HEK293 (cell line): ENCODE measurements at regions not wholly inside any gene's neighbourhood (a gene's known extent, or its start where the extent isn't known, plus 50 kb on each side); places are given as distances from the start of the nearest gene placed in this dataset.

Experiments
- CTCF ChIA-PET: fragments of 350-600 bp; formaldehyde crosslinking; extraction: SDS; loops from one replicate; lab custom pipeline; 2021; ENCODE audit warnings: antibody characterized with exemption; lab: Yijun Ruan, JAX
- POLR2A ChIA-PET: fragments of 300-600 bp; formaldehyde crosslinking; extraction: SDS; loops from one replicate; lab custom pipeline; 2020; ENCODE audit warnings: antibody characterized with exemption, inconsistent platforms; lab: Yijun Ruan, JAX
- H3K27ac ChIP-seq: fragments of 200-500 bp; sonication (Bioruptor generic); 2 replicates; pipeline ENCODE4 v1.5.1; 2014; ENCODE audit warnings: low read depth, low read length, control low read depth, inconsistent platforms; ENCODE audit errors: extremely low read depth
- H3K36me3 ChIP-seq, 2 experiments: fragments of 200-500 bp in 1 of 2; sonication (Bioruptor generic) in 1 of 2; 1 replicate in 1 of 2; 2 replicates in 1 of 2; pipeline ENCODE4 v1.5.1; 2014 to 2017; ENCODE audit warnings: inconsistent platforms in 2 of 2, low read length in 2 of 2; ENCODE audit not compliant: control insufficient read depth in 2 of 2, insufficient read depth in 1 of 2
- H3K4me1 ChIP-seq: fragments of 200-500 bp; sonication (Bioruptor generic); 2 replicates; pipeline ENCODE4 v1.5.1; 2014; ENCODE audit warnings: mild to moderate bottlenecking, low read length, inconsistent platforms; ENCODE audit not compliant: control insufficient read depth, insufficient read depth
- H3K4me3 ChIP-seq: 2 replicates; pipeline ENCODE4 v1.5.1; 2011; ENCODE audit warnings: low read depth, mild to moderate bottlenecking, control low read depth, low read length, moderate library complexity
- H3K9me3 ChIP-seq: fragments of 200-500 bp; sonication (Bioruptor generic); 2 replicates; pipeline ENCODE4 v1.5.1; 2014; ENCODE audit warnings: low read depth, low read length, inconsistent platforms; ENCODE audit not compliant: control insufficient read depth, insufficient read depth
- BCL6B ChIP-seq: fragments of 450-650 bp; formaldehyde crosslinking; IDR thresholded peaks from 2 replicates; pipeline ENCODE4 v1.5.1; 2017; ENCODE audit warnings: missing biosample characterization, missing genetic modification characterization
- INSM2 ChIP-seq: fragments of 450-650 bp; formaldehyde crosslinking; IDR thresholded peaks from 2 replicates; pipeline ENCODE4 v1.5.1; 2016; ENCODE audit warnings: missing biosample characterization, missing genetic modification characterization
- MEIS1 ChIP-seq: sonication (generic); formaldehyde crosslinking; IDR thresholded peaks from 2 replicates; pipeline ENCODE4 v1.8.1; 2022; ENCODE audit warnings: missing genetic modification reagents, mild to moderate bottlenecking, borderline replicate concordance
- TRIM28 ChIP-seq: IDR thresholded peaks from 2 replicates; pipeline ENCODE4 v1.6.1; 2011; ENCODE audit warnings: low read length, control low read depth, borderline replicate concordance
- ZFHX2 ChIP-seq: fragments of 450-650 bp; formaldehyde crosslinking; conservative IDR thresholded peaks from 2 replicates; pipeline ENCODE4 v1.5.1; 2016; ENCODE audit warnings: missing biosample characterization, missing genetic modification characterization
- ZFP69B ChIP-seq: fragments of 450-650 bp; formaldehyde crosslinking; IDR thresholded peaks from 2 replicates; pipeline ENCODE4 v1.5.1; 2016; ENCODE audit warnings: missing biosample characterization, missing genetic modification characterization
- ZIC2 ChIP-seq: fragments of 450-650 bp; formaldehyde crosslinking; IDR thresholded peaks from 2 replicates; pipeline ENCODE4 v1.5.1; 2016; ENCODE audit warnings: missing biosample characterization, missing genetic modification characterization
- ZNF10 ChIP-seq: fragments of 450-650 bp; formaldehyde crosslinking; IDR thresholded peaks from 2 replicates; pipeline ENCODE4 v1.5.1; 2017; ENCODE audit warnings: missing biosample characterization, missing genetic modification characterization
- ZNF121 ChIP-seq: fragments of 450-650 bp; formaldehyde crosslinking; IDR thresholded peaks from 2 replicates; pipeline ENCODE4 v1.5.1; 2016; ENCODE audit warnings: missing biosample characterization, missing genetic modification characterization
- ZNF132 ChIP-seq: fragments of 450-650 bp; formaldehyde crosslinking; IDR thresholded peaks from 2 replicates; pipeline ENCODE4 v1.5.1; 2017; ENCODE audit warnings: missing biosample characterization, missing genetic modification characterization, borderline replicate concordance
- ZNF133 ChIP-seq: fragments of 450-650 bp; formaldehyde crosslinking; IDR thresholded peaks from 2 replicates; pipeline ENCODE4 v1.5.1; 2016; ENCODE audit warnings: missing biosample characterization, missing genetic modification characterization
- ZNF16 ChIP-seq: fragments of 450-650 bp; formaldehyde crosslinking; IDR thresholded peaks from 2 replicates; pipeline ENCODE4 v1.5.1; 2016; ENCODE audit warnings: low read depth, missing biosample characterization, missing genetic modification characterization
- ZNF211 ChIP-seq: fragments of 450-650 bp; formaldehyde crosslinking; IDR thresholded peaks from 2 replicates; pipeline ENCODE4 v1.5.1; 2016; ENCODE audit warnings: low read depth, missing biosample characterization, missing genetic modification characterization
- ZNF324 ChIP-seq: fragments of 450-650 bp; formaldehyde crosslinking; IDR thresholded peaks from 2 replicates; pipeline ENCODE4 v1.5.1; 2016; ENCODE audit warnings: missing biosample characterization, missing genetic modification characterization
- ZNF354C ChIP-seq: fragments of 450-650 bp; formaldehyde crosslinking; IDR thresholded peaks from 2 replicates; pipeline ENCODE4 v1.5.1; 2016; ENCODE audit warnings: missing biosample characterization, missing genetic modification characterization, low read depth, borderline replicate concordance
- ZNF423 ChIP-seq: fragments of 450-650 bp; formaldehyde crosslinking; IDR thresholded peaks from 2 replicates; pipeline ENCODE4 v1.5.1; 2016; ENCODE audit warnings: missing biosample characterization, missing genetic modification characterization
- ZNF654 ChIP-seq: fragments of 450-650 bp; formaldehyde crosslinking; IDR thresholded peaks from 2 replicates; pipeline ENCODE4 v1.5.1; 2016; ENCODE audit warnings: low read depth, missing biosample characterization, missing genetic modification characterization
- ZNF664 ChIP-seq: fragments of 450-650 bp; formaldehyde crosslinking; IDR thresholded peaks from 2 replicates; pipeline ENCODE4 v1.5.1; 2016; ENCODE audit warnings: missing biosample characterization, missing genetic modification characterization
- ZNF792 ChIP-seq: fragments of 450-650 bp; formaldehyde crosslinking; IDR thresholded peaks from 2 replicates; pipeline ENCODE4 v1.5.1; 2016; ENCODE audit warnings: missing biosample characterization, missing genetic modification characterization
- TF ChIP-seq, protein P1 (sequence below): fragments of 450-650 bp; formaldehyde crosslinking; IDR thresholded peaks from 2 replicates; pipeline ENCODE4 v1.5.1; 2016; ENCODE audit warnings: missing biosample characterization, missing genetic modification characterization
- TF ChIP-seq, protein P2 (sequence below): fragments of 450-650 bp; formaldehyde crosslinking; IDR thresholded peaks from 2 replicates; pipeline ENCODE4 v1.5.1; 2016; ENCODE audit warnings: missing biosample characterization, missing genetic modification characterization, borderline replicate concordance
- TF ChIP-seq, protein P3 (sequence below): fragments of 450-650 bp; IDR thresholded peaks from 2 replicates; pipeline ENCODE4 v1.5.1; 2018; ENCODE audit warnings: missing biosample characterization, mild to moderate bottlenecking, missing genetic modification characterization

GRCh38 chr21:16590186-16590585 lies 860.4 kb downstream of the USP25 start:
- H3K9me3 ChIP-seq, result no peaks in the 10 kb centered on the region
- no peak for TF ChIP-seq ZNF654 (tag by site-specific recombination)
- no peak for TF ChIP-seq MEIS1 (CRISPR knock-in tag)
- TF ChIP-seq, protein P1, sequence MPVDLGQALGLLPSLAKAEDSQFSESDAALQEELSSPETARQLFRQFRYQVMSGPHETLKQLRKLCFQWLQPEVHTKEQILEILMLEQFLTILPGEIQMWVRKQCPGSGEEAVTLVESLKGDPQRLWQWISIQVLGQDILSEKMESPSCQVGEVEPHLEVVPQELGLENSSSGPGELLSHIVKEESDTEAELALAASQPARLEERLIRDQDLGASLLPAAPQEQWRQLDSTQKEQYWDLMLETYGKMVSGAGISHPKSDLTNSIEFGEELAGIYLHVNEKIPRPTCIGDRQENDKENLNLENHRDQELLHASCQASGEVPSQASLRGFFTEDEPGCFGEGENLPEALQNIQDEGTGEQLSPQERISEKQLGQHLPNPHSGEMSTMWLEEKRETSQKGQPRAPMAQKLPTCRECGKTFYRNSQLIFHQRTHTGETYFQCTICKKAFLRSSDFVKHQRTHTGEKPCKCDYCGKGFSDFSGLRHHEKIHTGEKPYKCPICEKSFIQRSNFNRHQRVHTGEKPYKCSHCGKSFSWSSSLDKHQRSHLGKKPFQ (tag by site-specific recombination), result no peak
- no peak for TF ChIP-seq ZIC2 (tag by site-specific recombination)
- TF ChIP-seq ZFHX2 (tag by site-specific recombination), result no peak
- TF ChIP-seq INSM2 (tag by site-specific recombination), result no peak
- TF ChIP-seq ZNF324 (tag by site-specific recombination), result no peak
- TF ChIP-seq ZNF792 (tag by site-specific recombination), result no peak
- TF ChIP-seq ZNF354C (tag by site-specific recombination), result no peak
- H3K36me3 ChIP-seq, result no peaks in the 10 kb centered on the region
- H3K27ac ChIP-seq, result no peak overlapping the region
- no peak overlapping the region for H3K4me3 ChIP-seq
- peaks cover 9% of the 10 kb centered on the region for H3K4me1 ChIP-seq
- ChIA-PET POLR2A (no interaction called here), CTCF (interaction anchor here (0.6 to 1.9 kb wide), 2 partner anchors 10 to 14 kb away, joined by 3 to 4 read pairs; no protein-coding TSS in a partner anchor)

DNA sequence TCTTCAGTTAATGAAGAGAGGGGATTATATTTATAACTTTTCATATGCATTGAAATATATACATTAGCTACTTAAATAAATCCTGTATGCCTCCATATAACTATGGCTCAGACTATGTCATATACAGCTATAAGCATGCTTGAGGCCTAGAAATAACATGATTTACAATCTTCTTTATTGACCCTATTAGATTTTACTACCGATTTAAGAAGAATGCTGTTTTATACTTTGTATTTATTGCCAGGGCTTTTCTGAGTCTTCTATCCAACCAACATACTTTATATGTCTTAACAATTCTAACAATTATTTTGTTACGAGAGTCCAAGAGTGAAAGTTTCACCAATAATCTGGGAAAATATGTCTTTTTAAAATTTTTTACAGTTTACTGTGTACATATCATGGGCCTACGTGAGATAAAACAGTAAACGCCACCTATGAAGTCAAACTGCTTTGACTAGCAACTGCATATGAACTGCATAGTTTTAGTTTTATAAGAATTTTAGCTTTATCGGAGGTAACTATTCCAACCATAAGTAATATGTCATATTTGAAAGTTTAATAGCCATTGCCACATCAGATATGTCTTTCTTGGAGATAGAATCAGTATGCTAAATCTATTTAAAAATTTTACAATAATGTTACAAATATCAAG lies 861.0 kb downstream of the USP25 start:
- peaks cover 9% of the 10 kb centered on the region for H3K4me1 ChIP-seq
- CTCF ChIA-PET, result interaction anchor here (0.5 to 1.9 kb wide), 3 partner anchors 10 to 587 kb away, joined by 3 to 4 read pairs (median 3); no protein-coding TSS in a partner anchor
- TF ChIP-seq, protein P2, sequence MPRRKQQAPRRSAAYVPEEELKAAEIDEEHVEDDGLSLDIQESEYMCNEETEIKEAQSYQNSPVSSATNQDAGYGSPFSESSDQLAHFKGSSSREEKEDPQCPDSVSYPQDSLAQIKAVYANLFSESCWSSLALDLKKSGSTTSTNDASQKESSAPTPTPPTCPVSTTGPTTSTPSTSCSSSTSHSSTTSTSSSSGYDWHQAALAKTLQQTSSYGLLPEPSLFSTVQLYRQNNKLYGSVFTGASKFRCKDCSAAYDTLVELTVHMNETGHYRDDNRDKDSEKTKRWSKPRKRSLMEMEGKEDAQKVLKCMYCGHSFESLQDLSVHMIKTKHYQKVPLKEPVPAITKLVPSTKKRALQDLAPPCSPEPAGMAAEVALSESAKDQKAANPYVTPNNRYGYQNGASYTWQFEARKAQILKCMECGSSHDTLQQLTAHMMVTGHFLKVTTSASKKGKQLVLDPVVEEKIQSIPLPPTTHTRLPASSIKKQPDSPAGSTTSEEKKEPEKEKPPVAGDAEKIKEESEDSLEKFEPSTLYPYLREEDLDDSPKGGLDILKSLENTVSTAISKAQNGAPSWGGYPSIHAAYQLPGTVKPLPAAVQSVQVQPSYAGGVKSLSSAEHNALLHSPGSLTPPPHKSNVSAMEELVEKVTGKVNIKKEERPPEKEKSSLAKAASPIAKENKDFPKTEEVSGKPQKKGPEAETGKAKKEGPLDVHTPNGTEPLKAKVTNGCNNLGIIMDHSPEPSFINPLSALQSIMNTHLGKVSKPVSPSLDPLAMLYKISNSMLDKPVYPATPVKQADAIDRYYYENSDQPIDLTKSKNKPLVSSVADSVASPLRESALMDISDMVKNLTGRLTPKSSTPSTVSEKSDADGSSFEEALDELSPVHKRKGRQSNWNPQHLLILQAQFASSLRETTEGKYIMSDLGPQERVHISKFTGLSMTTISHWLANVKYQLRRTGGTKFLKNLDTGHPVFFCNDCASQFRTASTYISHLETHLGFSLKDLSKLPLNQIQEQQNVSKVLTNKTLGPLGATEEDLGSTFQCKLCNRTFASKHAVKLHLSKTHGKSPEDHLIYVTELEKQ (tag by site-specific recombination), result no peak
- TF ChIP-seq TRIM28, result no peak
- no peak for TF ChIP-seq ZNF423 (tag by site-specific recombination)
- TF ChIP-seq ZNF211 (tag by site-specific recombination), result no peak
- no peak for TF ChIP-seq ZNF121
- TF ChIP-seq ZNF10 (tag by site-specific recombination), result no peak
- TF ChIP-seq BCL6B (tag by site-specific recombination), result no peak
- no peak for TF ChIP-seq ZFP69B
- no peak for TF ChIP-seq ZNF16 (tag by site-specific recombination)
- TF ChIP-seq, protein P3, sequence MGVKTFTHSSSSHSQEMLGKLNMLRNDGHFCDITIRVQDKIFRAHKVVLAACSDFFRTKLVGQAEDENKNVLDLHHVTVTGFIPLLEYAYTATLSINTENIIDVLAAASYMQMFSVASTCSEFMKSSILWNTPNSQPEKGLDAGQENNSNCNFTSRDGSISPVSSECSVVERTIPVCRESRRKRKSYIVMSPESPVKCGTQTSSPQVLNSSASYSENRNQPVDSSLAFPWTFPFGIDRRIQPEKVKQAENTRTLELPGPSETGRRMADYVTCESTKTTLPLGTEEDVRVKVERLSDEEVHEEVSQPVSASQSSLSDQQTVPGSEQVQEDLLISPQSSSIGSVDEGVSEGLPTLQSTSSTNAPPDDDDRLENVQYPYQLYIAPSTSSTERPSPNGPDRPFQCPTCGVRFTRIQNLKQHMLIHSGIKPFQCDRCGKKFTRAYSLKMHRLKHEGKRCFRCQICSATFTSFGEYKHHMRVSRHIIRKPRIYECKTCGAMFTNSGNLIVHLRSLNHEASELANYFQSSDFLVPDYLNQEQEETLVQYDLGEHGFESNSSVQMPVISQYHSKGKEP, result no peak
- TF ChIP-seq ZNF664 (tag by site-specific recombination), result no peak
- no peak for TF ChIP-seq ZNF133 (tag by site-specific recombination)
- no peak for TF ChIP-seq ZNF132 (tag by site-specific recombination)
- TF ChIP-seq, all 188 proteins: peak for 0
- Histone ChIP-seq H3K9me3 (no peaks in the 10 kb centered on the region), H3K4me3 (no peak overlapping the region), H3K27ac (no peak overlapping the region), H3K36me3 (no peaks in the 10 kb centered on the region)
- POLR2A ChIA-PET, result no interaction called here
